Activated T-cell treated with anti-CD3 and anti-CD28 coated beads, Interleukin-2, amount 50 U/mL, for 72 hours (primary cell): ENCODE measurements at regions not wholly inside any gene's neighbourhood (a gene's known extent, or its start where the extent isn't known, plus 50 kb on each side); places are given as distances from the start of the nearest gene placed in this dataset.
"Not testable (repeated sequence)": the region's sequence is repeated elsewhere in the genome, so short reads cannot be mapped to it uniquely, and the experiment has no call there.

Experiments
- ATAC-seq, 2 donors: fragments of 150-1000 bp; cut with Tn5 transposase; replicated peaks in 1 of 2; 2 replicates each; pipeline ENCODE4 v1.10.0; 2021; ENCODE audit warnings: moderate library complexity in 2 of 2, mild to moderate bottlenecking in 1 of 2
- DNase-seq, 2 donors: peaks; one replicate each; pipeline ENCODE4 v3.0.0; 2021 to 2022; ENCODE audit warnings: mixed read lengths in 1 of 2
- H3K27ac Mint-ChIP-seq: one replicate; pipeline ENCODE4 v1.8.0; 2022; ENCODE audit warnings: mild to moderate bottlenecking, moderate library complexity, mixed read lengths
- H3K27me3 Mint-ChIP-seq: one replicate; pipeline ENCODE4 v1.8.0; 2022; ENCODE audit warnings: low read depth, mixed read lengths
- H3K36me3 Mint-ChIP-seq, 2 donors: one replicate each; pipeline ENCODE4 v1.8.0; 2022; ENCODE audit warnings: mixed read lengths in 2 of 2, mild to moderate bottlenecking in 1 of 2; ENCODE audit not compliant: insufficient read depth in 2 of 2
- H3K4me1 Mint-ChIP-seq: one replicate; pipeline ENCODE4 v1.8.0; 2022; ENCODE audit warnings: low read depth, mixed read lengths
- H3K4me3 Mint-ChIP-seq, 2 donors: one replicate each; pipeline ENCODE4 v1.8.0; 2022; ENCODE audit warnings: mild to moderate bottlenecking in 2 of 2, mixed read lengths in 2 of 2, moderate library complexity in 2 of 2
- H3K9me3 Mint-ChIP-seq, 2 donors: one replicate each; pipeline ENCODE4 v1.8.0; 2022; ENCODE audit warnings: mixed read lengths in 2 of 2

- H3K27me3 Mint-ChIP-seq = no peaks in the 10 kb centered on the region
- no peaks in the 10 kb centered on the region for H3K36me3 Mint-ChIP-seq
- ATAC-seq = no peak
- no peak overlapping the region for H3K4me3 Mint-ChIP-seq
- no peaks in the 10 kb centered on the region for H3K9me3 Mint-ChIP-seq
- no peak overlapping the region for H3K27ac Mint-ChIP-seq
- peaks cover 14% of the 10 kb centered on the region for H3K4me1 Mint-ChIP-seq
- no peak for DNase-seq
Measured at GRCh38 chr6:150687508-150687907, 87.8 kb downstream of the PLEKHG1 start.

- DNase-seq = no peak
- Mint-ChIP-seq H3K4me3 (no peak overlapping the region), H3K9me3 (no peaks in the 10 kb centered on the region), H3K36me3 (no peaks in the 10 kb centered on the region), H3K27ac (no peak overlapping the region), H3K27me3 (peaks cover 5% of the 10 kb centered on the region), H3K4me1 (peaks cover 11% of the 10 kb centered on the region)
- ATAC-seq = no peak
Measured at GRCh38 chr6:150689900-150690590, 90.4 kb downstream of the PLEKHG1 start.

- Mint-ChIP-seq H3K27me3 (peaks cover 5% of the 10 kb centered on the region), H3K36me3 (no peaks in the 10 kb centered on the region), H3K9me3 (no peaks in the 10 kb centered on the region), H3K4me3 (no peak overlapping the region), H3K27ac (no peak overlapping the region), H3K4me1 (peaks cover 11% of the 10 kb centered on the region)
- ATAC-seq (no peak), DNase-seq (no peak)
Measured at GRCh38 chr6:150690681-150691080, 91.0 kb downstream of the PLEKHG1 start.

- H3K4me1 Mint-ChIP-seq = peaks cover 11% of the 10 kb centered on the region
- DNase-seq (no peak), ATAC-seq (no peak)
- no peak overlapping the region for H3K4me3 Mint-ChIP-seq
- H3K27ac Mint-ChIP-seq = no peak overlapping the region
- no peaks in the 10 kb centered on the region for H3K9me3 Mint-ChIP-seq
- H3K36me3 Mint-ChIP-seq = no peaks in the 10 kb centered on the region
- peaks cover 5% of the 10 kb centered on the region for H3K27me3 Mint-ChIP-seq
Measured at GRCh38 chr6:150691463-150691862, 91.8 kb downstream of the PLEKHG1 start.

- no peak overlapping the region for H3K4me3 Mint-ChIP-seq
- H3K27ac Mint-ChIP-seq = peak overlapping the region; percentile 16
- no peaks in the 10 kb centered on the region for H3K9me3 Mint-ChIP-seq
- H3K27me3 Mint-ChIP-seq = peaks cover 5% of the 10 kb centered on the region
- DNase-seq (no peak), ATAC-seq (peak in 1 of 2 donors; percentile 11)
- no peaks in the 10 kb centered on the region for H3K36me3 Mint-ChIP-seq
- H3K4me1 Mint-ChIP-seq = peaks cover 11% of the 10 kb centered on the region
Measured at GRCh38 chr6:150692604-150693003, 92.9 kb downstream of the PLEKHG1 start.

- H3K36me3 Mint-ChIP-seq = no peaks in the 10 kb centered on the region
- H3K4me3 Mint-ChIP-seq = no peak overlapping the region
- no peak for DNase-seq
- no peaks in the 10 kb centered on the region for H3K9me3 Mint-ChIP-seq
- peaks cover 11% of the 10 kb centered on the region for H3K4me1 Mint-ChIP-seq
- no peak for ATAC-seq
- H3K27ac Mint-ChIP-seq = no peak overlapping the region
- H3K27me3 Mint-ChIP-seq = peaks cover 5% of the 10 kb centered on the region
Measured at GRCh38 chr6:150694889-150695288, 95.2 kb downstream of the PLEKHG1 start.

GRCh38 chr6:150695652-150696051 lies 96.0 kb downstream of the PLEKHG1 start:
- Mint-ChIP-seq H3K9me3 (no peaks in the 10 kb centered on the region), H3K4me3 (no peak overlapping the region), H3K27ac (no peak overlapping the region), H3K4me1 (peaks cover 11% of the 10 kb centered on the region), H3K36me3 (no peaks in the 10 kb centered on the region), H3K27me3 (peaks cover 5% of the 10 kb centered on the region)
- DNase-seq (no peak), ATAC-seq (no peak)

GRCh38 chr6:150696190-150696589 lies 96.5 kb downstream of the PLEKHG1 start:
- Mint-ChIP-seq H3K4me3 (no peak overlapping the region), H3K4me1 (peaks cover 11% of the 10 kb centered on the region), H3K9me3 (no peaks in the 10 kb centered on the region), H3K27ac (no peak overlapping the region), H3K36me3 (no peaks in the 10 kb centered on the region), H3K27me3 (peaks cover 5% of the 10 kb centered on the region)
- ATAC-seq (no peak), DNase-seq (no peak)

- not testable (repeated sequence) for DNase-seq, H3K4me3 Mint-ChIP-seq, H3K9me3 Mint-ChIP-seq, ATAC-seq, H3K36me3 Mint-ChIP-seq, H3K27me3 Mint-ChIP-seq, H3K27ac Mint-ChIP-seq
- peaks cover 11% of the 10 kb centered on the region for H3K4me1 Mint-ChIP-seq
Measured at GRCh38 chr6:150696918-150697317, 97.2 kb downstream of the PLEKHG1 start.

- no peak for DNase-seq
- H3K27ac Mint-ChIP-seq = no peak overlapping the region
- no peak for ATAC-seq
Measured at GRCh38 chr6:150697515-150697914, 97.8 kb downstream of the PLEKHG1 start.

GRCh38 chr6:150698391-150698790 lies 98.7 kb downstream of the PLEKHG1 start:
- no peaks in the 10 kb centered on the region for H3K9me3 Mint-ChIP-seq
- H3K36me3 Mint-ChIP-seq = no peaks in the 10 kb centered on the region
- ATAC-seq (no peak), DNase-seq (no peak)
- H3K4me3 Mint-ChIP-seq = no peak overlapping the region
- peaks cover 5% of the 10 kb centered on the region for H3K27me3 Mint-ChIP-seq
- peaks cover 8% of the 10 kb centered on the region for H3K4me1 Mint-ChIP-seq
- no peak overlapping the region for H3K27ac Mint-ChIP-seq

More at GRCh38 chr6:150697515-150697914, 97.8 kb downstream of the PLEKHG1 start:
- peaks cover 7% of the 10 kb centered on the region for H3K4me1 Mint-ChIP-seq
- H3K9me3 Mint-ChIP-seq = no peaks in the 10 kb centered on the region
- H3K36me3 Mint-ChIP-seq = no peaks in the 10 kb centered on the region
- peaks cover 5% of the 10 kb centered on the region for H3K27me3 Mint-ChIP-seq
- no peak overlapping the region for H3K4me3 Mint-ChIP-seq

GRCh38 chr6:150702675-150703074 lies 103.0 kb downstream of the PLEKHG1 start:
- Mint-ChIP-seq H3K4me1 (peaks cover 5% of the 10 kb centered on the region), H3K4me3 (no peak overlapping the region), H3K27ac (no peak overlapping the region), H3K9me3 (no peaks in the 10 kb centered on the region), H3K27me3 (peaks cover 5% of the 10 kb centered on the region), H3K36me3 (no peaks in the 10 kb centered on the region)
- DNase-seq (no peak), ATAC-seq (no peak)

- Mint-ChIP-seq H3K4me1 (peaks cover 5% of the 10 kb centered on the region), H3K36me3 (no peaks in the 10 kb centered on the region), H3K4me3 (no peak overlapping the region), H3K27ac (no peak overlapping the region), H3K27me3 (peaks cover 5% of the 10 kb centered on the region), H3K9me3 (no peaks in the 10 kb centered on the region)
- DNase-seq (no peak), ATAC-seq (no peak)
Measured at GRCh38 chr6:150704447-150705192, 104.9 kb downstream of the PLEKHG1 start.
